Tibial nerve (tissue), 4 donors: ENCODE measurements at regions not wholly inside any gene's neighbourhood (a gene's known extent, or its start where the extent isn't known, plus 50 kb on each side); places are given as distances from the start of the nearest gene placed in this dataset.

ENCODE experiments used
- EP300 ChIP-seq, 2 donors: sonication (generic); formaldehyde crosslinking; IDR thresholded peaks; one replicate each; pipeline ENCODE4 v1.6.1; 2017; ENCODE audit warnings: antibody characterized with exemption in 2 of 2, mild to moderate bottlenecking in 1 of 2
- POLR2A ChIP-seq, 2 donors: fragments of 450-650 bp; IDR thresholded peaks; one replicate each; pipeline ENCODE4 v1.6.1; 2017; ENCODE audit warnings: antibody characterized with exemption in 2 of 2, mild to moderate bottlenecking in 2 of 2, moderate library complexity in 2 of 2
- TF ChIP-seq, protein P1 (sequence below), 5 experiments: fragments of 200-600 bp in 3 of 5; fragments of 450-650 bp in 2 of 5; sonication (generic) in 3 of 5; IDR thresholded peaks; one replicate each; pipeline ENCODE4 v1.5.1; 2016 to 2019; ENCODE audit warnings: antibody characterized with exemption in 5 of 5, mild to moderate bottlenecking in 3 of 5, moderate library complexity in 2 of 5

- TF ChIP-seq POLR2A (IDR thresholded peaks at IDR 0.05), result no peak
- TF ChIP-seq, protein P1, sequence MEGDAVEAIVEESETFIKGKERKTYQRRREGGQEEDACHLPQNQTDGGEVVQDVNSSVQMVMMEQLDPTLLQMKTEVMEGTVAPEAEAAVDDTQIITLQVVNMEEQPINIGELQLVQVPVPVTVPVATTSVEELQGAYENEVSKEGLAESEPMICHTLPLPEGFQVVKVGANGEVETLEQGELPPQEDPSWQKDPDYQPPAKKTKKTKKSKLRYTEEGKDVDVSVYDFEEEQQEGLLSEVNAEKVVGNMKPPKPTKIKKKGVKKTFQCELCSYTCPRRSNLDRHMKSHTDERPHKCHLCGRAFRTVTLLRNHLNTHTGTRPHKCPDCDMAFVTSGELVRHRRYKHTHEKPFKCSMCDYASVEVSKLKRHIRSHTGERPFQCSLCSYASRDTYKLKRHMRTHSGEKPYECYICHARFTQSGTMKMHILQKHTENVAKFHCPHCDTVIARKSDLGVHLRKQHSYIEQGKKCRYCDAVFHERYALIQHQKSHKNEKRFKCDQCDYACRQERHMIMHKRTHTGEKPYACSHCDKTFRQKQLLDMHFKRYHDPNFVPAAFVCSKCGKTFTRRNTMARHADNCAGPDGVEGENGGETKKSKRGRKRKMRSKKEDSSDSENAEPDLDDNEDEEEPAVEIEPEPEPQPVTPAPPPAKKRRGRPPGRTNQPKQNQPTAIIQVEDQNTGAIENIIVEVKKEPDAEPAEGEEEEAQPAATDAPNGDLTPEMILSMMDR (IDR thresholded peaks at IDR 0.05), result no peak
- no peak for TF ChIP-seq EP300 (IDR thresholded peaks at IDR 0.05)
Measured at GRCh38 chr3:168925568-168925967, 737.9 kb downstream of the MECOM start.
